IMR-90 (cell line): ENCODE measurements at regions not wholly inside any gene's neighbourhood (a gene's known extent, or its start where the extent isn't known, plus 50 kb on each side); places are given as distances from the start of the nearest gene placed in this dataset.

Source experiments
- ATAC-seq: fragments of 200-7000 bp; cut with Tn5 transposase; 2 replicates; pipeline ENCODE4 v1.9.1; 2020; ENCODE audit warnings: low read depth, mild to moderate bottlenecking, moderate library complexity
- BruUV-seq: library from RNA; stranded (reverse); fragments of 400-500 nt; replicated peaks from 2 replicates; lab custom pipeline; 2021; lab: Mats Ljungman, UMichigan
- CTCF ChIA-PET: fragments of 300-600 bp; formaldehyde crosslinking; extraction: SDS; loops from one replicate; lab custom pipeline; 2021; ENCODE audit warnings: antibody characterized with exemption; lab: Yijun Ruan, JAX
- POLR2A ChIA-PET: fragments of 300-600 bp; sonication (Branson Sonifier 250); formaldehyde crosslinking; loops from one replicate; lab custom pipeline; 2022; ENCODE audit warnings: antibody characterized with exemption; ENCODE audit not compliant: unreplicated experiment; lab: Charles Lee
- DNase-seq: peaks from one replicate; pipeline ENCODE4 v3.0.0; 2013
- H2AFZ ChIP-seq: replicated peaks from 2 replicates; pipeline ENCODE3; 2013; ENCODE audit warnings: low read length, mild to moderate bottlenecking; ENCODE audit not compliant: poor library complexity
- H2AK5ac ChIP-seq: 2 replicates; pipeline ENCODE4 v1.6.1; 2013; ENCODE audit warnings: low read depth, low read length, inconsistent platforms
- H2AK9ac ChIP-seq: replicated peaks from 2 replicates; pipeline ENCODE3; 2013; ENCODE audit warnings: mild to moderate bottlenecking, low read depth, low read length, moderate library complexity; ENCODE audit not compliant: poor library complexity
- H2BK120ac ChIP-seq: 2 replicates; pipeline ENCODE4 v1.6.1; 2013; ENCODE audit warnings: low read depth, low read length, inconsistent platforms
- H2BK15ac ChIP-seq: 3 replicates; pipeline ENCODE4 v1.6.1; 2013; ENCODE audit warnings: low read depth, low read length, inconsistent platforms
- H2BK20ac ChIP-seq: 2 replicates; pipeline ENCODE4 v1.6.1; 2013; ENCODE audit warnings: low read depth, mild to moderate bottlenecking, inconsistent platforms, low read length, moderate library complexity
- H2BK5ac ChIP-seq: 2 replicates; pipeline ENCODE4 v1.6.1; 2013; ENCODE audit warnings: mild to moderate bottlenecking, low read depth, low read length, inconsistent platforms; ENCODE audit not compliant: poor library complexity, severe bottlenecking
- H3K14ac ChIP-seq: replicated peaks from 2 replicates; pipeline ENCODE4 v1.6.1; 2013; ENCODE audit warnings: low read depth, low read length, inconsistent platforms
- H3K18ac ChIP-seq: 2 replicates; pipeline ENCODE4 v1.6.1; 2013; ENCODE audit warnings: low read depth, low read length, control low read depth
- H3K23ac ChIP-seq: 2 replicates; pipeline ENCODE4 v1.6.1; 2013; ENCODE audit warnings: low read depth, low read length, inconsistent platforms
- H3K27ac ChIP-seq: 2 replicates; pipeline ENCODE4 v1.5.1; 2013; ENCODE audit warnings: mild to moderate bottlenecking, control low read depth, low read length; ENCODE audit not compliant: insufficient read depth
- H3K27me3 ChIP-seq: 2 replicates; pipeline ENCODE4 v1.6.1; 2013; ENCODE audit warnings: low read length; ENCODE audit not compliant: control insufficient read depth, insufficient read depth
- H3K36me3 ChIP-seq: 2 replicates; pipeline ENCODE4 v1.6.1; 2013; ENCODE audit warnings: low read length, mixed read lengths; ENCODE audit not compliant: control insufficient read depth, insufficient read depth
- H3K4ac ChIP-seq: 2 replicates; pipeline ENCODE4 v1.6.1; 2013; ENCODE audit warnings: low read depth, low read length, inconsistent platforms
- H3K4me1 ChIP-seq: 2 replicates; pipeline ENCODE4 v1.6.1; 2013; ENCODE audit warnings: low read length, mixed read lengths; ENCODE audit not compliant: control insufficient read depth, insufficient read depth
- H3K4me2 ChIP-seq: 2 replicates; pipeline ENCODE4 v1.6.1; 2013; ENCODE audit warnings: low read depth, mild to moderate bottlenecking, control low read depth, low read length, moderate library complexity
- H3K4me3 ChIP-seq: 2 replicates; pipeline ENCODE4 v1.5.1; 2013; ENCODE audit warnings: low read depth, mild to moderate bottlenecking, control low read depth, low read length, moderate library complexity; ENCODE audit not compliant: insufficient read depth
- H3K56ac ChIP-seq: 2 replicates; pipeline ENCODE4 v1.6.1; 2013; ENCODE audit warnings: low read length, inconsistent platforms; ENCODE audit not compliant: insufficient read depth; ENCODE audit errors: extremely low read depth
- H3K79me1 ChIP-seq, 2 experiments: 2 replicates each; pipeline ENCODE4 v1.6.1; 2013; ENCODE audit warnings: low read length in 2 of 2, inconsistent platforms in 1 of 2, low read depth in 1 of 2
- H3K9ac ChIP-seq: 2 replicates; pipeline ENCODE4 v1.6.1; 2013; ENCODE audit warnings: low read depth, low read length, control low read depth
- H3K9me1 ChIP-seq: 2 replicates; pipeline ENCODE4 v1.6.1; 2013; ENCODE audit warnings: low read length, inconsistent platforms; ENCODE audit not compliant: insufficient read depth
- H3K9me3 ChIP-seq: 2 replicates; pipeline ENCODE4 v1.6.1; 2013; ENCODE audit warnings: low read length; ENCODE audit not compliant: control insufficient read depth, insufficient read depth
- H4K20me1 ChIP-seq: 2 replicates; pipeline ENCODE4 v1.6.1; 2013; ENCODE audit warnings: low read length, inconsistent platforms; ENCODE audit not compliant: insufficient read depth
- H4K5ac ChIP-seq: 2 replicates; pipeline ENCODE4 v1.6.1; 2013; ENCODE audit warnings: mild to moderate bottlenecking, low read depth, low read length, control low read depth
- H4K8ac ChIP-seq, 2 experiments: 2 replicates each; pipeline ENCODE4 v1.6.1; 2013; ENCODE audit warnings: low read depth in 2 of 2, low read length in 2 of 2, control low read depth in 1 of 2, inconsistent platforms in 1 of 2
- H4K91ac ChIP-seq: 2 replicates; pipeline ENCODE4 v1.6.1; 2013; ENCODE audit warnings: low read depth, low read length, inconsistent platforms; ENCODE audit not compliant: insufficient read depth
- BHLHE40 ChIP-seq: fragments of 150-350 bp; IDR thresholded peaks from 2 replicates; pipeline ENCODE4 v1.6.1; 2016; ENCODE audit warnings: mild to moderate bottlenecking, low read depth, low read length
- CEBPB ChIP-seq: IDR thresholded peaks from 2 replicates; pipeline ENCODE4 v1.6.1; 2012; ENCODE audit warnings: low read depth, low read length, improper control_type of control experiment
- CHD1 ChIP-seq: IDR thresholded peaks from 2 replicates; pipeline ENCODE4 v1.6.1; 2012; ENCODE audit warnings: low read depth, low read length, improper control_type of control experiment
- FOS ChIP-seq: fragments of 150-350 bp; IDR thresholded peaks from 2 replicates; pipeline ENCODE4 v1.6.1; 2016; ENCODE audit warnings: low read depth, low read length
- MAFK ChIP-seq: IDR thresholded peaks from 2 replicates; pipeline ENCODE4 v1.6.1; 2012; ENCODE audit warnings: low read depth, low read length, improper control_type of control experiment
- MAZ ChIP-seq: IDR thresholded peaks from 2 replicates; pipeline ENCODE4 v1.6.1; 2012; ENCODE audit warnings: low read depth, mild to moderate bottlenecking, low read length, improper control_type of control experiment, moderate library complexity, borderline replicate concordance
- MXI1 ChIP-seq: IDR thresholded peaks from 2 replicates; pipeline ENCODE4 v1.6.1; 2012; ENCODE audit warnings: low read depth, mild to moderate bottlenecking, low read length, moderate library complexity, borderline replicate concordance
- NFE2L2 ChIP-seq: fragments of 150-350 bp; IDR thresholded peaks from 2 replicates; pipeline ENCODE4 v1.6.1; 2016; ENCODE audit warnings: low read depth, mild to moderate bottlenecking, low read length
- POLR2A ChIP-seq: IDR thresholded peaks from 2 replicates; pipeline ENCODE4 v1.6.1; 2012; ENCODE audit warnings: mild to moderate bottlenecking, low read depth, low read length
- RAD21 ChIP-seq: IDR thresholded peaks from 2 replicates; pipeline ENCODE4 v1.6.1; 2012; ENCODE audit warnings: low read length, improper control_type of control experiment
- RCOR1 ChIP-seq: IDR thresholded peaks from 2 replicates; pipeline ENCODE4 v1.6.1; 2012; ENCODE audit warnings: mild to moderate bottlenecking, low read length, improper control_type of control experiment; ENCODE audit not compliant: insufficient replicate concordance
- RFX5 ChIP-seq: IDR thresholded peaks from 2 replicates; pipeline ENCODE4 v1.8.0; 2012; ENCODE audit warnings: low read depth, mild to moderate bottlenecking, low read length, moderate library complexity
- SMC3 ChIP-seq: fragments of 150-350 bp; IDR thresholded peaks from 2 replicates; pipeline ENCODE4 v1.6.1; 2016; ENCODE audit warnings: low read depth, mild to moderate bottlenecking, antibody characterized with exemption, low read length, moderate library complexity
- dilution Hi-C: fragments of 300-500 bp; cut with HindIII; formaldehyde crosslinking; loops from one replicate; pipeline ENCODE4 v1.14.3; 2018; ENCODE audit warnings: low sequenced_read_pairs; ENCODE audit not compliant: unreplicated experiment
- in situ Hi-C: fragments of 300-500 bp; cut with MboI; formaldehyde crosslinking; loops from 3 replicates; pipeline ENCODE4 v1.14.3; 2019; ENCODE audit warnings: low sequenced_read_pairs, inconsistent platforms, mixed read lengths
- intact Hi-C: fragments of 100-400 bp; cut with micrococcal nuclease; formaldehyde crosslinking; loops from 2 replicates; pipeline ENCODE4 v1.10.0; 2022
- TF ChIP-seq, protein P1 (sequence below): conservative IDR thresholded peaks from 2 replicates; pipeline ENCODE4 v1.5.1; 2012; ENCODE audit warnings: mild to moderate bottlenecking, low read depth, low read length, improper control_type of control experiment
- TF ChIP-seq, protein P2 (sequence below): fragments of 150-350 bp; IDR thresholded peaks from 2 replicates; pipeline ENCODE4 v1.6.1; 2017; ENCODE audit warnings: mild to moderate bottlenecking, antibody characterized with exemption, low read length, low read depth
- TF ChIP-seq, protein P3 (sequence below): fragments of 150-350 bp; IDR thresholded peaks from 2 replicates; pipeline ENCODE4 v1.6.1; 2016; ENCODE audit warnings: low read depth, mild to moderate bottlenecking, low read length, moderate library complexity, borderline replicate concordance

DNA sequence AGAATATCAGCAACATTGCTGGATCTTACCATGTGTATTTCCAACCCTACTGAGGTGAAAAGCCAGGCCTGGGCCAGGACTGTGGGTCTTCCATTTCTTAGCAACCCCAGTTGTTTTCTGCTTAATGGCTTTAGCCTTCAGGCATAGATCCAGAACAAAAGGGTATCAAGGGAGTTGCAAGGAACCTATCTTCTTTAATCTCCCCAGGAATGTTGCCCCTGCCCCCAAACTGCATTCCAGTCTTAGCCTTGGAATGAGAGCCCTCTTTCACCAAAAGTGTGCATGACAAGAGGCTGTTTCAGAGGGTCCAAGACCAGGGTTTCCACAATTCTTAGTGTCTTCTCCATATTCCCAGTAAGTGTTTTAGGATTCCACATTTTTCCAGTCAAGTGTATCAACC is 87.9 kb upstream of the SOX13 start:
- no peak overlapping the region for H2AFZ ChIP-seq
- H2BK120ac ChIP-seq: no peak overlapping the region
- no peak overlapping the region for H4K5ac ChIP-seq
- ATAC-seq (no peak), DNase-seq (no peak)
- TF ChIP-seq, protein P1, sequence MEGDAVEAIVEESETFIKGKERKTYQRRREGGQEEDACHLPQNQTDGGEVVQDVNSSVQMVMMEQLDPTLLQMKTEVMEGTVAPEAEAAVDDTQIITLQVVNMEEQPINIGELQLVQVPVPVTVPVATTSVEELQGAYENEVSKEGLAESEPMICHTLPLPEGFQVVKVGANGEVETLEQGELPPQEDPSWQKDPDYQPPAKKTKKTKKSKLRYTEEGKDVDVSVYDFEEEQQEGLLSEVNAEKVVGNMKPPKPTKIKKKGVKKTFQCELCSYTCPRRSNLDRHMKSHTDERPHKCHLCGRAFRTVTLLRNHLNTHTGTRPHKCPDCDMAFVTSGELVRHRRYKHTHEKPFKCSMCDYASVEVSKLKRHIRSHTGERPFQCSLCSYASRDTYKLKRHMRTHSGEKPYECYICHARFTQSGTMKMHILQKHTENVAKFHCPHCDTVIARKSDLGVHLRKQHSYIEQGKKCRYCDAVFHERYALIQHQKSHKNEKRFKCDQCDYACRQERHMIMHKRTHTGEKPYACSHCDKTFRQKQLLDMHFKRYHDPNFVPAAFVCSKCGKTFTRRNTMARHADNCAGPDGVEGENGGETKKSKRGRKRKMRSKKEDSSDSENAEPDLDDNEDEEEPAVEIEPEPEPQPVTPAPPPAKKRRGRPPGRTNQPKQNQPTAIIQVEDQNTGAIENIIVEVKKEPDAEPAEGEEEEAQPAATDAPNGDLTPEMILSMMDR: no peak
- no peak for TF ChIP-seq POLR2A
- no peak for TF ChIP-seq FOS
- no peak for TF ChIP-seq SMC3
- TF ChIP-seq, protein P2, sequence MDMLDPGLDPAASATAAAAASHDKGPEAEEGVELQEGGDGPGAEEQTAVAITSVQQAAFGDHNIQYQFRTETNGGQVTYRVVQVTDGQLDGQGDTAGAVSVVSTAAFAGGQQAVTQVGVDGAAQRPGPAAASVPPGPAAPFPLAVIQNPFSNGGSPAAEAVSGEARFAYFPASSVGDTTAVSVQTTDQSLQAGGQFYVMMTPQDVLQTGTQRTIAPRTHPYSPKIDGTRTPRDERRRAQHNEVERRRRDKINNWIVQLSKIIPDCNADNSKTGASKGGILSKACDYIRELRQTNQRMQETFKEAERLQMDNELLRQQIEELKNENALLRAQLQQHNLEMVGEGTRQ: no peak
- TF ChIP-seq CEBPB: no peak
- TF ChIP-seq NFE2L2: no peak
- TF ChIP-seq RAD21: no peak
- TF ChIP-seq, protein P3, sequence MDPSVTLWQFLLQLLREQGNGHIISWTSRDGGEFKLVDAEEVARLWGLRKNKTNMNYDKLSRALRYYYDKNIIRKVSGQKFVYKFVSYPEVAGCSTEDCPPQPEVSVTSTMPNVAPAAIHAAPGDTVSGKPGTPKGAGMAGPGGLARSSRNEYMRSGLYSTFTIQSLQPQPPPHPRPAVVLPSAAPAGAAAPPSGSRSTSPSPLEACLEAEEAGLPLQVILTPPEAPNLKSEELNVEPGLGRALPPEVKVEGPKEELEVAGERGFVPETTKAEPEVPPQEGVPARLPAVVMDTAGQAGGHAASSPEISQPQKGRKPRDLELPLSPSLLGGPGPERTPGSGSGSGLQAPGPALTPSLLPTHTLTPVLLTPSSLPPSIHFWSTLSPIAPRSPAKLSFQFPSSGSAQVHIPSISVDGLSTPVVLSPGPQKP: no peak
- TF ChIP-seq MAFK: no peak
- no peak for TF ChIP-seq RFX5
- no peak for TF ChIP-seq BHLHE40
- no peak for TF ChIP-seq RCOR1
- TF ChIP-seq CHD1: no peak
- no peak for TF ChIP-seq MXI1
- TF ChIP-seq MAZ: no peak
- ChIA-PET CTCF (no interaction called here), POLR2A (no interaction called here)
- no peaks in the 10 kb centered on the region for H3K79me1 ChIP-seq
- intact Hi-C loops (no loop called here), dilution Hi-C loops (no loop called here), in situ Hi-C loops (no loop called here)
- H3K4me2 ChIP-seq: no peak overlapping the region
- H3K18ac ChIP-seq: no peak overlapping the region
- H3K27ac ChIP-seq: no peak overlapping the region
- no peaks in the 10 kb centered on the region for H3K36me3 ChIP-seq
- H3K4me3 ChIP-seq: no peak overlapping the region
- peaks cover 33% of the 10 kb centered on the region for H3K27me3 ChIP-seq
- no peak overlapping the region for H4K8ac ChIP-seq
- no peaks in the 10 kb centered on the region for H3K4me1 ChIP-seq
- no peak overlapping the region for H2BK5ac ChIP-seq
- H4K20me1 ChIP-seq: no peaks in the 10 kb centered on the region
- H3K14ac ChIP-seq: no peak overlapping the region
- H3K9me3 ChIP-seq: no peaks in the 10 kb centered on the region
- H2BK20ac ChIP-seq: no peak overlapping the region
- no peak overlapping the region for H2AK9ac ChIP-seq
- H4K91ac ChIP-seq: no peak overlapping the region
- no peaks in the 10 kb centered on the region for H3K9me1 ChIP-seq
- no peak overlapping the region for H3K4ac ChIP-seq
- no peak overlapping the region for H2AK5ac ChIP-seq
- no peak overlapping the region for H3K56ac ChIP-seq
- H2BK15ac ChIP-seq: no peak overlapping the region
- no peak overlapping the region for H3K9ac ChIP-seq
- no TSS peak for BruUV-seq
- no peak overlapping the region for H3K23ac ChIP-seq
